ENCODE measurements at regions not wholly inside any gene's neighbourhood (a gene's known extent, or its start where the extent isn't known, plus 50 kb on each side); places are given as distances from the start of the nearest gene placed in this dataset.

DNA sequence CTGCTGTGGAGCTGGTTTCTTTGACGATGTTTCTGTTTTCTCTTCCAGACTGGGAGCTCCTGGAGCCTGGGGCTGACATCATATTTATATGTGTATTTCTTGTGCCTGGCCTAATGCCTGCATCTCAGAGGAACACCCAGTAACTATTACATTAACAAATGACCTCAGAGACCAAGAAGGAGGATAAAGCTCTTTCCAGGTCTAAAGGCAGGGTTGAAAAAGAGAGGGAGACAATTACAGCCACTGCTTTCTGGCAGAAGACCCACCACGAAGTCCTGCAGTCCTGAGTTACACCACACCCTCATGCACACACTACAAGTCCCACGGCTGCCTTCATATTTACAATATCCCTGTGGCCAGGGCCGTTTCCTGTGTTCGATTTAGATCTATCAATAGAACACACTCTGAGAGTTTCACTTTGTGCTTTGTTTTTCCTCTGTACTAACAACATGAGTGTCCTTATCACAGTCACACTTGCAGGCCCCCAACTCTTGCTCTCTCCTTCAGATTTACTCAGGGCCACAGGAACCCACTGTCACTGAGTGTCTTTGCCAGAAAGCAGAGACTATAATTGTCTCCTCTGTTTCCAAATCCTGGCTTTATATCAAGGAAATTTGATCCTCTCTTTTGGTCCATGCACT lies 535.5 kb downstream of the MID1IP1 start:
- Mint-ChIP-seq H3K4me1 (peaks cover 34% of the 10 kb centered on the region), H3K36me3 (peaks cover 8% of the 10 kb centered on the region), H3K9me3 (peaks cover 2% of the 10 kb centered on the region), H3K27ac (peak overlapping the region; percentile 86), H3K27me3 (no peaks in the 10 kb centered on the region), H3K4me3 (peak overlapping the region; percentile 13)
- CTCF ChIA-PET, result interaction anchor here (0.8 to 1.2 kb wide), 4 partner anchors 15 to 96 kb away, joined by 3 read pairs; no protein-coding TSS in a partner anchor
- DNase-seq, result peak; percentile 58

DNA sequence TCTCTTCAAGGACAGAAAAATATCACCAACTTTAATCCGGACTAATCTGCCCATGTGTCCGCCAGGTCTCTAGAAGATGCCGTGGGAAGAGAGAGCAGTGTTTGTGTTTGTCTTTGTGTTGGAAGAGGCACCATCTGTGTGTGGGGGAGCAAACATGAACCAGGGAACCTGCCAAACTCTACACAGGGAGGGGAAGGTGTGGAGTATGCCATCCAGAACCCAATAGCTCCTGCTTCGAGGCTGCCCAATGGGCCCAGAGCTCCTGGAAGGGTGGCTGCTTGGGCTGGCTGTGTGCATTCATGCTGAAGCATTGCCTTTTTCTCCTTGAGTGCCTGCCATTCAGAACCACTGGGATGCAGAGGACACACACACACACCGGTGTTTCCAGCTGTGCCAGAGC lies 536.2 kb downstream of the MID1IP1 start:
- Mint-ChIP-seq H3K4me3 (no peak overlapping the region), H3K36me3 (peaks cover 6% of the 10 kb centered on the region), H3K27ac (peak overlapping the region; percentile 86)

DNA sequence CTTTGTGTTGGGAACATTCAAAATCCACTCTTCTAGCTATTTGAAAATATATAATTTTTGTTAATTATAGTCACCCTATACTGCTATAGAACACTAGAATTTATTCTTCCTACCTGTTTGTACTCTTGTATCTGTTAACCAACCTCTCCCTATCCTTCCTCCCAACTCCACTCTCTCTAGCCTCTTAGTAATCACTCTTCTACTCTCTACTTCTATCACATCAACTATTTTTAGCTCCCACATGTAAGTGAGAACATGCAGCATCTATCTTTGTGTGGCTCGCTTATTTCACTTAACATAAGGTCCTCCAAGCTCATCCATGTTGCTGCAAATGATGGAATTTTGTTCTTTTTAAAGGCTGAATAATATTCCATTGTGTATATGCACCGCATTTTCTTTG lies 537.3 kb downstream of the MID1IP1 start:
- H3K4me3 Mint-ChIP-seq, result no peak overlapping the region
- peaks cover 30% of the 10 kb centered on the region for H3K4me1 Mint-ChIP-seq
- H3K27ac Mint-ChIP-seq, result no peak overlapping the region
- peaks cover 6% of the 10 kb centered on the region for H3K36me3 Mint-ChIP-seq
- DNase-seq, result no peak
- no peaks in the 10 kb centered on the region for H3K27me3 Mint-ChIP-seq
- CTCF ChIA-PET, result interaction anchor here (0.5 kb wide), 1 partner anchor 27 kb away, joined by 3 read pairs; no protein-coding TSS in a partner anchor
- H3K9me3 Mint-ChIP-seq, result peaks cover 2% of the 10 kb centered on the region

More for the DNA sequence above, 536.2 kb downstream of the MID1IP1 start:
- peaks cover 30% of the 10 kb centered on the region for H3K4me1 Mint-ChIP-seq
- no peaks in the 10 kb centered on the region for H3K27me3 Mint-ChIP-seq
- CTCF ChIA-PET, result interaction anchor here (0.8 kb wide), 1 partner anchor 28 kb away, joined by 3 read pairs; no protein-coding TSS in a partner anchor
- peaks cover 2% of the 10 kb centered on the region for H3K9me3 Mint-ChIP-seq
- no peak for DNase-seq

DNA sequence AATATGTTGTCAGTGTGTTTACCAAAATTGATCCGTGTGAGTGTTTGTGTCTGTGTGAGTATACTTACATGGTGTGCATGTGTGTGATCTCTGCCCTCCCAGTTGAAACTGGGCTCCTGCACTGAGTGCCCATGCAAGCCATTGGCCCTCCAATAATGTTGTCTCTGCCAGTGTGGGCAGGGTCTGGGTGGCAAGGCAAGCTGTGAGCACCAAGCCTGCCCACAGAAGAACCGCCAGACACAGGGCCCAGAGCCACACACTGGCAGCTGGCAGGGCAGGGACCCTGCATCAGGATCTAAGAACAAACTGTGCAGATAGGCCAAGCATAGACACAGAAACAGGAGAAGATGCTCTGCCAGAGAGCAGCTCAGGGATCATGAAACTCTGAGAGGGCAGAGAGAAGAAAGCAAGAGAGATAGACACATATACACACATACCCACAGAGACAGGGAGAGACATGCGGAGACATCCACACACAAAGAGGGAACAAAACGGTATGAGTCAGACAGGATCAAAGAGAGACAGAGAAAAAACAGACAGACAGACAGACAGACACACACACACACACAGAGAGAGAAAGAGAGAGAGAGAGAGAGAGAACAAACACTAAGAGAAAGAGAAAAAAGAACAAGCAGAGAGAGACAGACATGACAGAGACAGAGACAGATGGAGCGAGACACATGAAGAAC lies 555.0 kb downstream of the MID1IP1 start:
- H3K27ac Mint-ChIP-seq, result peak overlapping the region; percentile 15
- DNase-seq, result no peak
- CTCF ChIA-PET, result no interaction called here

DNA sequence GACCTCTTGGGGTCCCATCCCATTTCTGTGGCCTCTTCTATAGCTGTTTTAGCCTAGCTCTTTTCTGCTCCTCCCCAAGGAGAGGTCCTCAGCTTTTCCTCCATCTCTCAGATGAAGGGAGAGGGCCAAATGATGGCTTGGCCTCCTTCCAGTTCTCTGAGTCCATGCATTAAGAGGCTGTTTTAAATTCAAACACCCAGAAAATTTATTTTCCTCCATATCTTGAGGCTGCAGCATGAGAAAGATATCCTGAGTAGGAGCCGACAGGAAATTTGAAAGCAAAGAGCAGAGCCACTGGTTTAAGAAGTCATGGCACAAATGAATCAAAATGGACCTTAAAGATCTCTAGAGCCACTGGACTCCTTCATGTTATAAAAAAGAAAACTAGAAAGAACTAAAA lies 558.8 kb downstream of the MID1IP1 start:
- Mint-ChIP-seq H3K27ac (no peak overlapping the region), H3K4me1 (peaks cover 8% of the 10 kb centered on the region), H3K27me3 (no peaks in the 10 kb centered on the region), H3K4me3 (no peak overlapping the region), H3K9me3 (no peaks in the 10 kb centered on the region), H3K36me3 (no peaks in the 10 kb centered on the region)
- CTCF ChIA-PET, result no interaction called here
- no peak for DNase-seq

More for the DNA sequence above, 555.0 kb downstream of the MID1IP1 start:
- Mint-ChIP-seq H3K9me3 (no peaks in the 10 kb centered on the region), H3K36me3 (no peaks in the 10 kb centered on the region), H3K27me3 (no peaks in the 10 kb centered on the region), H3K4me3 (no peak overlapping the region), H3K4me1 (peaks cover 8% of the 10 kb centered on the region)

DNA sequence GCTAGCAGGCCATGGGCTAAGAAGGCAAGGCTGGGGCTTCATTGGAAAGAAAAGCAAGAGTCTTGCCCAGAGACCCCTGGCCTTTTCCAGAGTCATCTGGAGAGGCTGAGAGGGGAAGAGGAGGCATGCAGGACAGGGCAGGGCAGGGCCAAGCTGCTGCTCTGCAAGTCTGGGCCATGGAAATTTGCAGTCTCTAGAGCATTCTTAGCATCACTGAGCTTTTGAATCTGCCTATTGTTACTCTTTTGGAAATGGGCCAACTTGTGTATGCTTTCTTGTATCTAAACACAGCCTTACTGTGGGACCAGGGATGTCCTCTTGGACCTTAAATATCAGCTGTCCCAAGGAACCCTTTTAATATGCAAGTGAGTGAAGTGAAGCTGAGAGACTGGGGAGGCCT lies 560.5 kb downstream of the MID1IP1 start:
- no peak overlapping the region for H3K27ac Mint-ChIP-seq
- H3K4me3 Mint-ChIP-seq, result no peak overlapping the region
- H3K4me1 Mint-ChIP-seq, result peaks cover under 1% of the 10 kb centered on the region
- no peaks in the 10 kb centered on the region for H3K9me3 Mint-ChIP-seq
- H3K36me3 Mint-ChIP-seq, result no peaks in the 10 kb centered on the region
- DNase-seq, result no peak
- H3K27me3 Mint-ChIP-seq, result no peaks in the 10 kb centered on the region
- CTCF ChIA-PET, result no interaction called here

DNA sequence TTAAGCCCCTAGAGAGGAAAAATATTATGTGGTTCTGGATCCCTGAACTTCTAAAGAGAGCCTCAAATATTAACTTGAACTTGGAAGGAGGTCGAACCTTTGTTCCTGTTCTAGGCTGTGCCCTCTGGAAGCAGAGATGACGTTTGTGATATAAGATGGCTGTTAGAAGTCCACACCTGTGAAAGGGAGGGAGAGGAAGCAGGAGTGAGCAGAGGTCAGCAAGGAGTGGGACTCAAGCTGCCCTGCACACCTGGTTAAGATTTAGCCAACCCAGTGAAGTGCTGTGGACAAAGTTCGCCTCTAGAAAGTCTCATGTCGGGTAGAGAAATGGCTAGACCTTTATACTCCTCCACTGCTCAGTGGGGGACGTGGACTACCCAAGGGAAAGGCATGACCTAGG lies 566.2 kb downstream of the MID1IP1 start:
- no peaks in the 10 kb centered on the region for H3K27me3 Mint-ChIP-seq
- H3K27ac Mint-ChIP-seq, result no peak overlapping the region
- no peak overlapping the region for H3K4me3 Mint-ChIP-seq
- no peak for DNase-seq
- H3K4me1 Mint-ChIP-seq, result no peaks in the 10 kb centered on the region
- H3K36me3 Mint-ChIP-seq, result no peaks in the 10 kb centered on the region
- H3K9me3 Mint-ChIP-seq, result no peaks in the 10 kb centered on the region
- CTCF ChIA-PET, result no interaction called here

DNA sequence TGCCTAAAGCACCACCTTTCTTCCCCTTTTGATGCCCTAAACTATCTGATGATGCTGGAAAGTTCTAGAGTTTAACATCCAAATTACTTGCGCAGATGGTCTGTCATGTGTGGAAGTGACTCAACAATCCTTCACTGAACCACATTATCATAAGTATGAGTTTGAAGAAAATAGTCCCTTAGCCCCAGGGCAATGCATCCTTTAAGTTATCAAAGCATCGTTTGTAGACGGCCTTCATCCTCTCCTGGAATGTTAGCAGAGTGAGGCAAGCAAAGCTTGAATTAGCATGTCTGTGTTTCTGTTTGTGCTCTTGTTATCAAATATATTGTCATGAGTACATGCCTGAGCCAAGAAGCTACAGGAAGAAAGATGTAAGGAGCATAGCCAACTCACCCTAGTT lies 570.9 kb downstream of the MID1IP1 start:
- Mint-ChIP-seq H3K36me3 (no peaks in the 10 kb centered on the region), H3K27ac (no peak overlapping the region), H3K9me3 (no peaks in the 10 kb centered on the region), H3K27me3 (no peaks in the 10 kb centered on the region), H3K4me1 (no peaks in the 10 kb centered on the region), H3K4me3 (no peak overlapping the region)
- CTCF ChIA-PET, result no interaction called here
- no peak for DNase-seq

DNA sequence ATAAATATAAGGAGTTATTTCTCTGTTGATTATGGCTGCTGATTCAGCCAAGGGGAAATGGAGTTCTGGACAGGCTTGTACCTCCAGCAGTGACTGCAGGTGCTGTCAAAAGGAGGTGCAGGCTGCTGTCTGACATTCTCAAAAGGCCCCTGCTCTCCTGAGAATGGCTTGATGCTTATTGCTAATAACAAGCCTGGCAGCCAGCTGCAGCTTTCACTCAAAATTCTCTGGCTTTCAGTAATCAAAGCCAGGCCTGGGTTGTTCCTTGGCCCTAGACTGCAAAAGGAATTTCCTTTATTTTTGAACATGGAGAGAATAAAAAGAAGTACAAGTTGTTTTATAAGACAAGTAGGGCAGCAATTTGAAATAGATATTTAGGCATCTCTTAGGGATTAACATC lies 575.9 kb downstream of the MID1IP1 start:
- no peaks in the 10 kb centered on the region for H3K4me1 Mint-ChIP-seq
- H3K4me3 Mint-ChIP-seq, result no peak overlapping the region
- DNase-seq, result no peak
- no peaks in the 10 kb centered on the region for H3K9me3 Mint-ChIP-seq
- CTCF ChIA-PET, result no interaction called here
- no peak overlapping the region for H3K27ac Mint-ChIP-seq
- no peaks in the 10 kb centered on the region for H3K27me3 Mint-ChIP-seq
- no peaks in the 10 kb centered on the region for H3K36me3 Mint-ChIP-seq

DNA sequence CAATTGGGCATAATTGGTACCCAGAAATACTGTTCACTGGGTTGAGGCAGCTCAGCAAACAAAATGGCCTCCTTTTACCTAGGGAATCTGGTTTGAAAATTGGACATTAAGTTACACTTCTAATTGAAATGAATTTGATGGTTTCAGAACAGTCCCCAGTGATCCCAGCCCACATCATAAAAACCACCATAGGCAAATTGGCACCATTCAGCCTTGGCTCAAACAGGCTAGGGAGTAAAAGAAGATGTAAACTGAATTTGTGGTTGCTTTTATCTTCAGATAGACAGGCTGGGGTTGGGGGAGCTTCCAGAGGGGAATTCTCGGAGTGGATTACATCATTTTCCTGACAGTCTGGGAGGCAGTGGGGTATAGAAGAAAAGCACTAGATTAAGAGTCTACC lies 576.5 kb downstream of the MID1IP1 start:
- no peak for DNase-seq
- H3K36me3 Mint-ChIP-seq, result no peaks in the 10 kb centered on the region
- H3K4me3 Mint-ChIP-seq, result no peak overlapping the region
- no peaks in the 10 kb centered on the region for H3K27me3 Mint-ChIP-seq
- CTCF ChIA-PET, result no interaction called here
- no peaks in the 10 kb centered on the region for H3K9me3 Mint-ChIP-seq
- no peaks in the 10 kb centered on the region for H3K4me1 Mint-ChIP-seq
- H3K27ac Mint-ChIP-seq, result no peak overlapping the region

DNA sequence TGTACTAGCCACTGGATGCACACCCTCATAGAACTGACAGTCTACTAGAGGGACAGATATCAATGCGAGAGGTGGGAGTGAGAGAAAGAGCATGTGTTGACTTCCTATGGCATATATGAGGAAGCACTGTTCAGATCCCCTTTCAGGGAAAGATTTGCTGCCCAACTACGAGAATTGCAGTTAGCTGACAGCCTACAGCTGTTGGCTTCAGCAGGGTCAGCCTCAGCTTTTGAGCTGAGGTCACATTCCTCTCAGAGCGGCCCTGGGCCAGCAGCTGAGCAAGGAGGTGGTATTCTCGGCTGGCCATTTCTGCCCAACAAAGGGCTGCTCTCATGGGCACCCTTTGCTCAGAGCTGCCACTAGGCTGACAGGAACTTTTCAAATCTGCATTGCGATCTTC lies 580.2 kb downstream of the MID1IP1 start:
- Mint-ChIP-seq H3K4me3 (no peak overlapping the region), H3K27ac (no peak overlapping the region), H3K36me3 (no peaks in the 10 kb centered on the region), H3K27me3 (no peaks in the 10 kb centered on the region), H3K4me1 (no peaks in the 10 kb centered on the region), H3K9me3 (no peaks in the 10 kb centered on the region)
- CTCF ChIA-PET, result no interaction called here
- no peak for DNase-seq

DNA sequence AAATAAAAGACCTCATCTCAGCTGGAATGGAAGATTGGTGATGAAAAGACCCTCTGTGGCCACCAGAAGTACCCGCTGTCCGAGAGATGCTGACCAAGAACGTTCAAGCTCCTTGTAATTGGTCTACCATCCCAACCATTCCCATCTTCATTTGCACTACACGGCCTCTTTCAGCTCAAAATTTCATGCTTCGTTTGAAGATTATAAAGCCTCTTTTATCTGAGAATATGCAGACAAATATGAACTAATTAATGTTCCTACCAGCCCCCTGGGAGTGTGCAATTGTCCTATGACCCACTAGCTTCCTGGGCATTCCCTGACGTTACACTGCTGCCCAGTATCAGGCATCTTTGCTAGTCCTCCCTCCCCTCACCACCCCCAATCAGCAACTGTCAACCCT lies 583.7 kb downstream of the MID1IP1 start:
- Mint-ChIP-seq H3K4me3 (no peak overlapping the region), H3K27me3 (no peaks in the 10 kb centered on the region), H3K4me1 (no peaks in the 10 kb centered on the region), H3K27ac (no peak overlapping the region), H3K9me3 (no peaks in the 10 kb centered on the region), H3K36me3 (no peaks in the 10 kb centered on the region)
- CTCF ChIA-PET, result no interaction called here
- DNase-seq, result no peak

DNA sequence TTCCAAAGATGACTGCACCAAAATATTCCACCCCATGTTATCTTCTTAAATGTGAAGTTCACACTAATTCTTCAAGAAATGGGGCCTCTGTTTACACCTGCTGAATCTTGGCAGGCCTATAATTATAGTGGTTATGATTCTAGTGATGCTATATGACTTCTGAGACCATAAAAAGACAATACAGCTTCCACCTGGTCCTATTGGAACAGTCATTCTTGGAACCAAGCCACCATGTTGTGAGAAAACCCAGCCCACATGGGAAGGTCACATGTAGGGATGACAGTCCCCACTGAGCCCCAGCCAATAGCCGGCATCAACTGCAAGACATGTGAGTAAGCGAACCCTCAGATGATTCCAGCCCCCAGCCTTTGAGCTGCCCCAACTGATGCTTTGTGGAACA lies 587.5 kb downstream of the MID1IP1 start:
- CTCF ChIA-PET, result no interaction called here
- no peak overlapping the region for H3K27ac Mint-ChIP-seq
- H3K4me3 Mint-ChIP-seq, result no peak overlapping the region
- H3K36me3 Mint-ChIP-seq, result no peaks in the 10 kb centered on the region
- no peaks in the 10 kb centered on the region for H3K27me3 Mint-ChIP-seq
- H3K9me3 Mint-ChIP-seq, result no peaks in the 10 kb centered on the region
- H3K4me1 Mint-ChIP-seq, result no peaks in the 10 kb centered on the region
- no peak for DNase-seq

DNA sequence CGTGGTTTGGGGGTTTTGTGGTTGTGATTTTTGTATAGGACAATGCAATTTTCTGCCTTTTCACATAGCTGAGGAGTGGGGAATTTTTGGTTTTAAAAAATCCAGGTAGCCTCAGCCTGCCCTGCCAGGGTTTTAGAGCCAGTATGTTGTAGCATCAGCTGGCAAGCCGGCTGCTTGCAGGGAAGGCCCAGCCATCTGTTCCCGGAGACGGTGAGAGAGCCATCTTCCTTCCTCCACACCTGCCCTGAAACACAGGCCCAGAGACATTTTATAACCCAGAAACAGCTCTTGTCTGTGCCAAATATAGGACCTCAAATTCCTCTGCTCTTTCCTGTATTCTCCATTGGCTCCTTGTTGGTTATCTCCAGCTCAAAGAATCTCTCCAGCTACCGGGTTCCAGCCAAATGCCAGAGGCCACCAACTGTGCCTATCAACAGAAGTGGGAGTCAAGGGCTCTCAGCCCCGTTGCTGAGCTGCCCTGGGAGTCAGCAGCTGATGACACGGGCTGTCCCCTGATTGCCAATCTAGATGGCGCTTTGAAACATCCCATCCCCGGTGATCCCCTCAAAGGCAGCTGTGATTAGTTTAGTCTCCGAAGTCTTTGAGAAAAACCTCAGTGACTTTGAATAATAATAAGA lies 595.2 kb downstream of the MID1IP1 start:
- no peak overlapping the region for H3K4me3 Mint-ChIP-seq
- H3K4me1 Mint-ChIP-seq, result no peaks in the 10 kb centered on the region
- no peak for DNase-seq
- no peaks in the 10 kb centered on the region for H3K27me3 Mint-ChIP-seq
- no peak overlapping the region for H3K27ac Mint-ChIP-seq
- no peaks in the 10 kb centered on the region for H3K36me3 Mint-ChIP-seq
- no peaks in the 10 kb centered on the region for H3K9me3 Mint-ChIP-seq
- CTCF ChIA-PET, result no interaction called here
